AG20443 (cell line): ENCODE measurements at regions not wholly inside any gene's neighbourhood (a gene's known extent, or its start where the extent isn't known, plus 50 kb on each side); places are given as distances from the start of the nearest gene placed in this dataset.
"Not testable (repeated sequence)": the region's sequence is repeated elsewhere in the genome, so short reads cannot be mapped to it uniquely, and the experiment has no call there.

Experiments
- DNase-seq: peaks from one replicate; pipeline ENCODE4 v3.0.0; 2012; ENCODE audit warnings: low spot score, mixed read lengths

- DNase-seq = no peak
Observed at GRCh38 chr9:120338340-120338739, 241.6 kb downstream of the CDK5RAP2 start.

- no peak for DNase-seq
Observed at GRCh38 chr9:120337131-120337530, 242.8 kb downstream of the CDK5RAP2 start.

GRCh38 chr9:120336753-120337090 is 243.2 kb downstream of the CDK5RAP2 start:
- DNase-seq = no peak

GRCh38 chr9:120336021-120336752 is 243.8 kb downstream of the CDK5RAP2 start:
- no peak for DNase-seq

- DNase-seq = no peak
Observed at GRCh38 chr9:120331913-120332312, 248.1 kb downstream of the CDK5RAP2 start.

- DNase-seq = no peak
Observed at GRCh38 chr9:120330031-120330430, 249.9 kb downstream of the CDK5RAP2 start.

GRCh38 chr9:120327322-120327721 is 252.6 kb downstream of the CDK5RAP2 start:
- no peak for DNase-seq

- no peak for DNase-seq
Observed at GRCh38 chr9:120326049-120326693, 253.8 kb downstream of the CDK5RAP2 start.

GRCh38 chr9:120324996-120325642 is 254.8 kb downstream of the CDK5RAP2 start:
- no peak for DNase-seq

GRCh38 chr9:120324461-120324860 is 255.5 kb downstream of the CDK5RAP2 start:
- DNase-seq = no peak

- no peak for DNase-seq
Observed at GRCh38 chr9:120323125-120323524, 256.8 kb downstream of the CDK5RAP2 start.

GRCh38 chr9:120319452-120319851 is 260.5 kb downstream of the CDK5RAP2 start:
- DNase-seq = no peak

- DNase-seq = no peak
Observed at GRCh38 chr9:120315154-120315553, 264.8 kb downstream of the CDK5RAP2 start.

- no peak for DNase-seq
Observed at GRCh38 chr9:120312031-120312430, 267.9 kb downstream of the CDK5RAP2 start.

- DNase-seq = no peak
Observed at GRCh38 chr9:120310035-120310434, 269.9 kb downstream of the CDK5RAP2 start.

- DNase-seq = no peak
Observed at GRCh38 chr9:120308495-120308894, 271.5 kb downstream of the CDK5RAP2 start.

- DNase-seq = no peak
Observed at GRCh38 chr9:120307599-120307998, 272.4 kb downstream of the CDK5RAP2 start.

- no peak for DNase-seq
Observed at GRCh38 chr9:120306561-120306960, 273.4 kb downstream of the CDK5RAP2 start.

- no peak for DNase-seq
Observed at GRCh38 chr9:120306088-120306487, 273.9 kb downstream of the CDK5RAP2 start.

- not testable (repeated sequence) for DNase-seq
Observed at GRCh38 chr9:120304896-120305295, 275.1 kb downstream of the CDK5RAP2 start.

GRCh38 chr9:120303519-120303918 is 276.4 kb downstream of the CDK5RAP2 start:
- no peak for DNase-seq

- DNase-seq = no peak
Observed at GRCh38 chr9:120299785-120300184, 280.2 kb downstream of the CDK5RAP2 start.

- no peak for DNase-seq
Observed at GRCh38 chr9:120294003-120294402, 286.0 kb downstream of the CDK5RAP2 start.
